ENCODE measurements at regions not wholly inside any gene's neighbourhood (a gene's known extent, or its start where the extent isn't known, plus 50 kb on each side); places are given as distances from the start of the nearest gene placed in this dataset.

GRCh38 chr2:43074592-43075053, 151.8 kb downstream of the ZFP36L2 start:
- CTCF ChIA-PET, result interaction anchor here (0.9 kb wide), 1 partner anchor 63 kb away, joined by 3 read pairs; no protein-coding TSS in a partner anchor
- DNase-seq (ENCODE audit: extremely low spot score), result no peak
- POLR2A ChIA-PET, result no interaction called here
- TF ChIP-seq CTCF (IDR thresholded peaks at IDR 0.05; ENCODE audit: control extremely low read depth, extremely low read depth, low read depth, missing control alignments), result no peak

GRCh38 chr2:43074052-43074451, 152.4 kb downstream of the ZFP36L2 start:
- no peak for DNase-seq (ENCODE audit: extremely low spot score)
- CTCF ChIA-PET, result interaction anchor here (0.9 to 1.2 kb wide), 2 partner anchors 50 to 63 kb away, joined by 3 to 5 read pairs; no protein-coding TSS in a partner anchor
- POLR2A ChIA-PET, result no interaction called here
- TF ChIP-seq CTCF (IDR thresholded peaks at IDR 0.05; ENCODE audit: control extremely low read depth, extremely low read depth, low read depth, missing control alignments), result no peak

DNA sequence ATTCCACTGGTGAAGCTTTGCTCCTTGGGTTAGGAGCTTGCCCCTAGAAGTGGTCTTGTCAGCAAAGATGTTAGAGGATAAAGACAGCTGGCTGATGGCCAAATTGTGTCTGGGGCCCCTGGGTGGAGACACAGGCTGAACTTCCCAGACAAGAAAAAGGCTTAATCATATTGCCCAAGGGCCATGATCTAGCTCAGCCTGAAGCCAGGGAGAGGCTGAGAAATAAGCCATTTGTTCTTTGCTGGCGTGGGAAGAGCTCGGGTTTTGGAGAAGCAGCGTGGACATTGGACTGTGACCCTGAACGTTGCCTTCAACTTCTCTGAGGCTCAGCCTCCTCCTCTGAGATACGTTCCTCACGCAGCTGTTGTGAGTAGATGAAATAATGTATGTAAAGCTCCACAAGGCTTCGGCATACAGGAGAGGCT, 153.0 kb downstream of the ZFP36L2 start:
- DNase-seq (ENCODE audit: extremely low spot score), result no peak
- CTCF ChIA-PET, result interaction anchor here (1.1 to 1.2 kb wide), 2 partner anchors 33 to 50 kb away, joined by 4 to 5 read pairs; no protein-coding TSS in a partner anchor

DNA sequence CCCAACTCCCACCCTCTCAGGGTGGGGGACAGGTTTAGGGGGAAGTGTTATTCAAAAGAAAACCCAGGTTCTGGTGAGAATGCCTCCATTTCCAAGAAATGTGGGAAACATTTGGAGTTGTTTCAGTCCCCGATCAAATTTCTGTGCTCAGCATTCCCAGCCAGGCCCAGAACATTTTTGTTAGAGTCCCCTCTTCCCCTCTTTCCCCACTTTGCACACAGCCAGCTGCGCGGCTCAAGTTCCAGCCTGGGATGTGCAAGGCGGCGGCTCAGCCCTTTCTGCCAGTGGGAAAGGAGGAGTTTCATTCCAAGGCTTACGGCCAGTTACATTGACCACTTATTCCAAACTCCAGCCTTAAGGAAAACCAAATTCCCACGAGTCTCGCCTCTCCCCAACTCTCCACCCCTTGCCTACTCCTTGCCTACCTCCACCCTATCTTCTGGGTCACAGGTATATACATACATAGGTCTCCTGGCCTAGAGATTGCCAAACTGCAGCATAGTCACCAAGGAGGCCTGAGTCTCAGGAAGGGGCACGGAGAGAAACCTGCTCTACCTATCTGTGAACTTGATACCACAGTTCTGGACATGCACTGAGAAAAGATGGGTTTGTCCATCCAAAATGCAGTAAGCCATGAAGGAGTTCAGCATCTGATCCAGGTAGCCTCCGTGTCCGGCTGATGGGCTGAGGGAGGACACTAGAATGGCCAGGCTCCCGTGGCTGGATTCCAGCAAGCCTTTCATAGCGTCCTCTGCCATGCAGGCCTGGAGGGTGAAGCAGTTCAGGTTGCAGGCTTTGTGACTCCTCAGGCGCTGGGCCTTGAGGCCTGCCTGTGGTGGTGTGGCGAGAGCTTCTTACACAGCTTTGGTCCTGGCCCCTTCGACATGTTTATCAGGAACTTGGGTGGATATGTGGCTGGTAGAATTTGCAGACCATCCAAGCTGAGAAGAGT, 154.5 kb downstream of the ZFP36L2 start:
- TF ChIP-seq CTCF (IDR thresholded peaks at IDR 0.05; ENCODE audit: control extremely low read depth, extremely low read depth, low read depth, missing control alignments), result no peak
- POLR2A ChIA-PET, result no interaction called here

More for the DNA sequence above, 153.0 kb downstream of the ZFP36L2 start:
- TF ChIP-seq CTCF (IDR thresholded peaks at IDR 0.05; ENCODE audit: control extremely low read depth, extremely low read depth, low read depth, missing control alignments), result no peak
- POLR2A ChIA-PET, result interaction anchor here (0.7 kb wide), 1 partner anchor 1410 kb away, joined by 3 read pairs; no protein-coding TSS in a partner anchor

GRCh38 chr2:43070676-43071502, 155.5 kb downstream of the ZFP36L2 start:
- POLR2A ChIA-PET, result no interaction called here
- no peak for DNase-seq (ENCODE audit: extremely low spot score)

More for the DNA sequence above, 154.5 kb downstream of the ZFP36L2 start:
- CTCF ChIA-PET, result interaction anchor here (1.1 kb wide), 1 partner anchor 11 kb away, joined by 3 read pairs; no protein-coding TSS in a partner anchor
- DNase-seq (ENCODE audit: extremely low spot score), result no peak

More at GRCh38 chr2:43070676-43071502, 155.5 kb downstream of the ZFP36L2 start:
- CTCF ChIA-PET, result interaction anchor here (1.1 kb wide), 1 partner anchor 12 kb away, joined by 3 read pairs; no protein-coding TSS in a partner anchor
- no peak for TF ChIP-seq CTCF (IDR thresholded peaks at IDR 0.05; ENCODE audit: control extremely low read depth, extremely low read depth, low read depth, missing control alignments)

Data from GM10248 (cell line).